ENCODE measurements at regions not wholly inside any gene's neighbourhood (a gene's known extent, or its start where the extent isn't known, plus 50 kb on each side); places are given as distances from the start of the nearest gene placed in this dataset.

GRCh38 chrX:138411048-138411447, 300.5 kb downstream of the FGF13 start:
- no peaks in the 10 kb centered on the region for H3K36me3 ChIP-seq
- no peak overlapping the region for H3K4me3 ChIP-seq
- no peaks in the 10 kb centered on the region for H3K27me3 ChIP-seq
- no peak for DNase-seq
- TF ChIP-seq, protein P1, sequence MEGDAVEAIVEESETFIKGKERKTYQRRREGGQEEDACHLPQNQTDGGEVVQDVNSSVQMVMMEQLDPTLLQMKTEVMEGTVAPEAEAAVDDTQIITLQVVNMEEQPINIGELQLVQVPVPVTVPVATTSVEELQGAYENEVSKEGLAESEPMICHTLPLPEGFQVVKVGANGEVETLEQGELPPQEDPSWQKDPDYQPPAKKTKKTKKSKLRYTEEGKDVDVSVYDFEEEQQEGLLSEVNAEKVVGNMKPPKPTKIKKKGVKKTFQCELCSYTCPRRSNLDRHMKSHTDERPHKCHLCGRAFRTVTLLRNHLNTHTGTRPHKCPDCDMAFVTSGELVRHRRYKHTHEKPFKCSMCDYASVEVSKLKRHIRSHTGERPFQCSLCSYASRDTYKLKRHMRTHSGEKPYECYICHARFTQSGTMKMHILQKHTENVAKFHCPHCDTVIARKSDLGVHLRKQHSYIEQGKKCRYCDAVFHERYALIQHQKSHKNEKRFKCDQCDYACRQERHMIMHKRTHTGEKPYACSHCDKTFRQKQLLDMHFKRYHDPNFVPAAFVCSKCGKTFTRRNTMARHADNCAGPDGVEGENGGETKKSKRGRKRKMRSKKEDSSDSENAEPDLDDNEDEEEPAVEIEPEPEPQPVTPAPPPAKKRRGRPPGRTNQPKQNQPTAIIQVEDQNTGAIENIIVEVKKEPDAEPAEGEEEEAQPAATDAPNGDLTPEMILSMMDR (IDR thresholded peaks at IDR 0.05): no peak
- TF ChIP-seq EP300 (IDR thresholded peaks at IDR 0.05) (no peak), POLR2AphosphoS5 (IDR thresholded peaks at IDR 0.05) (no peak), POLR2A (IDR thresholded peaks at IDR 0.05) (no peak)
- no peaks in the 10 kb centered on the region for H3K9me3 ChIP-seq
- no peak overlapping the region for H3K27ac ChIP-seq
- no peaks in the 10 kb centered on the region for H3K4me1 ChIP-seq
- no peak for ATAC-seq (ENCODE audit: low FRiP score in 2 of 2)
- WGBS, 2 donors: 40 to 52% methylated on average over 1 to 2 of the region's 2 CpGs

Small RNA genes lying in the stretch of these regions (small RNA-seq; reads per million reads assigned to genes)
- gene RN7SKP31 (0 reads per million in 4 donors), gene RNU6-985P (0 reads per million in 4 donors)
